A549 (cell line): ENCODE measurements at regions not wholly inside any gene's neighbourhood (a gene's known extent, or its start where the extent isn't known, plus 50 kb on each side); places are given as distances from the start of the nearest gene placed in this dataset.

ENCODE experiments used
- CTCF ChIP-seq: fragments of >200 bp; sonication (Bioruptor Twin); formaldehyde crosslinking; IDR thresholded peaks from 3 replicates; pipeline ENCODE4 v1.5.1; 2016
- EP300 ChIP-seq, 2 experiments: fragments of >200 bp; sonication (Bioruptor Twin); formaldehyde crosslinking; IDR thresholded peaks; 2 replicates in 1 of 2; 3 replicates in 1 of 2; pipeline ENCODE4 v1.6.1; 2016 to 2017

- TF ChIP-seq EP300 (IDR thresholded peaks at IDR 0.05): no peak
- TF ChIP-seq CTCF: no peak
Measured at GRCh38 chr13:62829486-62829885, 1413.8 kb upstream of the PCDH20 start.
